ENCODE measurements at regions not wholly inside any gene's neighbourhood (a gene's known extent, or its start where the extent isn't known, plus 50 kb on each side); places are given as distances from the start of the nearest gene placed in this dataset.
"Not testable (repeated sequence)": the region's sequence is repeated elsewhere in the genome, so short reads cannot be mapped to it uniquely, and the experiment has no call there.

GRCh38 chr10:130509881-130510689 lies 373.9 kb downstream of the GLRX3 start:
- Histone ChIP-seq H3K4me1 (replicated peaks in 1 of 2) (no peaks in the 10 kb centered on the region), H3K27ac (no peak overlapping the region), H3K4me3 (no peak overlapping the region)
- no peak for ATAC-seq (replicated peaks in 6 of 8)
- WGBS, 10 experiments: 47 to 89% (median 50%) methylated on average over 1 to 4 of the region's 25 CpGs; no CpG with 5 or more reads in 5 of the 10 experiments
- in situ Hi-C loops (cut with MboI; ENCODE audit: low pct_unique_long_range_greater_than_20kb in 2 of 9, low sequenced_read_pairs in 9 of 9, unreplicated experiment in 9 of 9): no loop called here

GRCh38 chr10:130510755-130511154 lies 374.6 kb downstream of the GLRX3 start:
- Histone ChIP-seq H3K4me3 (no peak overlapping the region), H3K27ac (no peak overlapping the region), H3K4me1 (replicated peaks in 1 of 2) (no peaks in the 10 kb centered on the region)
- WGBS, 10 experiments: 18 to 89% (median 49%) methylated on average over 1 to 9 of the region's 9 CpGs; no CpG with 5 or more reads in 3 of the 10 experiments
- no peak for ATAC-seq (replicated peaks in 6 of 8)
- in situ Hi-C loops (cut with MboI; ENCODE audit: low pct_unique_long_range_greater_than_20kb in 2 of 9, low sequenced_read_pairs in 9 of 9, unreplicated experiment in 9 of 9): no loop called here

GRCh38 chr10:130511766-130512165 lies 375.6 kb downstream of the GLRX3 start:
- H3K4me1 ChIP-seq (replicated peaks in 1 of 2): no peaks in the 10 kb centered on the region
- no peak overlapping the region for H3K4me3 ChIP-seq
- H3K27ac ChIP-seq: no peak overlapping the region
- in situ Hi-C loops (cut with MboI; ENCODE audit: low pct_unique_long_range_greater_than_20kb in 2 of 9, low sequenced_read_pairs in 9 of 9, unreplicated experiment in 9 of 9): no loop called here
- WGBS, 10 experiments: 22 to 86% (median 60%) methylated on average over 1 to 9 of the region's 10 CpGs; no CpG with 5 or more reads in 5 of the 10 experiments
- no peak for ATAC-seq (replicated peaks in 6 of 8)

DNA sequence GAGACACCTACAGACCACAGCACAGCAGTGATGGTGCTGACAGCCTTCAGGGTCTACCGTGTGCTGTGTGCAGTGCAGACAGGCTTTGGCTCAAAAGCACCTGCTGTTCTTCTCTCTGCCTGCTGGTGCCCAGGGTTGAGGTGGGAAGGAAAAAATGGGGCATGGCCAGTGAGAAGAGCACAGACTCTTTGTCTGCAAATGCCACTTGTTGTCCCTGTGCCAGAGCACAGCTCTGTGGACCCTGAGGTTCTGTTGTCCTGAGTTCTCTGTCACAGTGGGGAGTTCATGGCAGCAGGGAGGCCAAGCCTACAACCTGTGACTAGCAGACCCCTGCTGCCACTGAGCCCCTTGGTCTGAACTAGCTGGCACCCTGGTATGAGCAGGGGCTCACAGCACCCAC lies 376.7 kb downstream of the GLRX3 start:
- no peaks in the 10 kb centered on the region for H3K4me1 ChIP-seq (replicated peaks in 1 of 2)
- H3K4me3 ChIP-seq: no peak overlapping the region
- no peak for ATAC-seq (replicated peaks in 6 of 8)
- no peak overlapping the region for H3K27ac ChIP-seq
- no CpG with 5 or more reads among the region's 1 CpG for WGBS, 10 experiments
- in situ Hi-C loops (cut with MboI; ENCODE audit: low pct_unique_long_range_greater_than_20kb in 2 of 9, low sequenced_read_pairs in 9 of 9, unreplicated experiment in 9 of 9): no loop called here

DNA sequence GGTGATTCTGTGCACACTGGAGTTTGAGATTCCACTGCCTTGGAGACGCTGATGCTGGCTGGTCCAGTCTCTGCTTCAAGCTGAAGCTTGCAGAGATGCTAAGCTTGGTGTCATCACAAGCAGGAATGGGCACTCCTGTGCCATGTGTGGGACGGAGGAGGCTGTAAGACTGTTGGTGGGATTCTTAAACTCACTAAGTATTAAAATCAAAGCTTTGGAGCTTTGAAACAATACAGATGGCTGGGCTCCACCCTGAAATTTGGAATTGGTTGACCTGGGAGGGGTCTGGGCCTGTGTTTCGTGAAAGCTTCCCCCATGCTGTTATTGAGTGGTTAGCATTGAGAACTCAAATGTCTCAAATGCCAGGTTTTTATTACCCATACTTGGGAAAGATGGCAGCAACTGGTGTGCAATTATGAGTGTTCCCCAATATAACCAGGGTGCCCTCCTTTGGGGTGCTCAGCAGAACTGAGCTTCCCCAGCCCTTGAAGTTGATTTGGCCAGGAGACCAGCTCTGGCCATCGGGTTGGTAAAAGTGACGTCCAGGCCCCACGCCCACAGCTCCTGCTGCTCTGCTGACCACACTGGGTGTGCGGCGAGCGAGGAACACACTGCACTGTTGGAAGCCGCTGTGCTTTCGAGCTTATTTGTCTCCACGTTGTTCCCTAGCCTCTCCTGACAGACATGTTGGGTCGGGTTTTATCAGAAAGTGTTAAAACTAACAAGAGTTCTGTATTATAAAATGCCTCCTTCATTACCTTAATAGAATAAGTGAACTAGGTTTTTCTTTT lies 377.7 kb downstream of the GLRX3 start:
- in situ Hi-C loops (cut with MboI; ENCODE audit: low pct_unique_long_range_greater_than_20kb in 2 of 9, low sequenced_read_pairs in 9 of 9, unreplicated experiment in 9 of 9): no loop called here
- ATAC-seq (replicated peaks in 6 of 8): no peak
- 0 to 100% (median 43%) methylated on average over 1 to 11 of the region's 13 CpGs; no CpG with 5 or more reads in 1 of the 10 experiments for WGBS, 10 experiments
- Histone ChIP-seq H3K4me1 (replicated peaks in 1 of 2) (no peaks in the 10 kb centered on the region), H3K4me3 (no peak overlapping the region), H3K27ac (no peak overlapping the region)

GRCh38 chr10:130515670-130516069 lies 379.5 kb downstream of the GLRX3 start:
- 50 to 100% (median 69%) methylated on average over 1 to 6 of the region's 6 CpGs; no CpG with 5 or more reads in 3 of the 10 experiments for WGBS, 10 experiments
- in situ Hi-C loops (cut with MboI; ENCODE audit: low pct_unique_long_range_greater_than_20kb in 2 of 9, low sequenced_read_pairs in 9 of 9, unreplicated experiment in 9 of 9): no loop called here
- no peak overlapping the region for H3K27ac ChIP-seq
- no peak for ATAC-seq (replicated peaks in 6 of 8)
- H3K4me3 ChIP-seq: no peak overlapping the region
- H3K4me1 ChIP-seq (replicated peaks in 1 of 2): no peaks in the 10 kb centered on the region

GRCh38 chr10:130516141-130516735 lies 380.0 kb downstream of the GLRX3 start:
- Histone ChIP-seq H3K4me3 (no peak overlapping the region), H3K4me1 (replicated peaks in 1 of 2) (no peaks in the 10 kb centered on the region), H3K27ac (no peak overlapping the region)
- WGBS, 10 experiments: 0 to 100% (median 33%) methylated on average over 1 to 2 of the region's 4 CpGs; no CpG with 5 or more reads in 3 of the 10 experiments
- no peak for ATAC-seq (replicated peaks in 6 of 8)
- in situ Hi-C loops (cut with MboI; ENCODE audit: low pct_unique_long_range_greater_than_20kb in 2 of 9, low sequenced_read_pairs in 9 of 9, unreplicated experiment in 9 of 9): no loop called here

DNA sequence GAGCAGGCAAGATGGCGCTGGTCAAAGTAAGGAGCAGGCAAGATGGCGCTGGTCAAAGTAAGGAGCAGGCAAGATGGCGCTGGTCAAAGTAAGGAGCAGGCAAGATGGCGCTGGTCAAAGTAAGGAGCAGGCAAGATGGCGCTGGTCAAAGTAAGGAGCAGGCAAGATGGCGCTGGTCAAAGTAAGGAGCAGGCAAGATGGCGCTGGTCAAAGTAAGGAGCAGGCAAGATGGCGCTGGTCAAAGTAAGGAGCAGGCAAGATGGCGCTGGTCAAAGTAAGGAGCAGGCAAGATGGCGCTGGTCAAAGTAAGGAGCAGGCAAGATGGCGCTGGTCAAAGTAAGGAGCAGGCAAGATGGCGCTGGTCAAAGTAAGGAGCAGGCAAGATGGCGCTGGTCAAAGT lies 382.7 kb downstream of the GLRX3 start:
- in situ Hi-C loops (cut with MboI; ENCODE audit: low pct_unique_long_range_greater_than_20kb in 2 of 9, low sequenced_read_pairs in 9 of 9, unreplicated experiment in 9 of 9); H3K4me3 ChIP-seq; H3K4me1 ChIP-seq (replicated peaks in 1 of 2); H3K27ac ChIP-seq; ATAC-seq (replicated peaks in 6 of 8): not testable (repeated sequence)
- no CpG with 5 or more reads among the region's 13 CpGs for WGBS, 10 experiments

DNA sequence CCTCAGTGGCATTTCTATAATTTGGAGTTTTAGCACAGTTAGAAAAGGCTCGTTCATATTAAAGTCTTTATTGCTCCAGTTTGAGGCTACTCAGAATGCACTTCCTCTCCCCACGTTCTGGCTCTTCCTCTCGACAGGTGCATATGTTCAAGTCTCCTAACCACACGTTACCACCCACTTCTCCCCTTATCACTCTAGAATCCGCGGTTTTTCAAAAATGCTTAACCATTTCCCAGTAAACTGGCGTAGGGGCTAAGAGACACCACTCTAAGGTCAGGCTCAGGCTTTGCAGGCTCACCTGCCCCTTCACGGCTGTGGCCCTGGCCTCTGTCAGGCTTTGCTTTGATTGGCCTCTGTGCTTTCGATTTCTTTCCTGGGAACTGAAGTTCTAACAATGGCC lies 383.6 kb downstream of the GLRX3 start:
- Histone ChIP-seq H3K27ac (no peak overlapping the region), H3K4me1 (replicated peaks in 1 of 2) (no peaks in the 10 kb centered on the region), H3K4me3 (no peak overlapping the region)
- in situ Hi-C loops (cut with MboI; ENCODE audit: low pct_unique_long_range_greater_than_20kb in 2 of 9, low sequenced_read_pairs in 9 of 9, unreplicated experiment in 9 of 9): no loop called here
- 5 to 80% (median 43%) methylated on average over 2 to 7 of the region's 9 CpGs; no CpG with 5 or more reads in 1 of the 10 experiments for WGBS, 10 experiments
- ATAC-seq (replicated peaks in 6 of 8): no peak

DNA sequence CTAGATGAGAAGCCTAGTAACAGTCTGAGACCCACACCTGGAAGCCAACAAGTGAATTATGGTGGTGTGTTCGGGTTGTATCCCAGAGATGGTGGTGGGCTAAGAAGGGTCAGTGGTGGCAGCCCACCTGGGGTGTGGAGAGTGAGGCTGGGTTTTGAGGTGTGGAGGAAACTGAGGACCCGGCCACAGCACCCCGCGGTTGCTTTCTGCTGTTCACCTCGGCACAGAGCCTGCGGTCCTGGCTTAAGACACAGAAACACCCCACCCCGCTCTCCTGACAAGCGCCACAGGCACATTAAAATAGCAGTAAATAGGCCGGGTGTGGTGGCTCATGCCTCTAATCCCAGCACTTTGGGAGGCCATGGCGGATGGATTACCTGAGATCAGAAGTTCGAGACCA lies 395.1 kb downstream of the GLRX3 start:
- no peak overlapping the region for H3K4me3 ChIP-seq
- no peaks in the 10 kb centered on the region for H3K4me1 ChIP-seq (replicated peaks in 1 of 2)
- ATAC-seq (replicated peaks in 6 of 8): no peak
- no peak overlapping the region for H3K27ac ChIP-seq
- in situ Hi-C loops (cut with MboI; ENCODE audit: low pct_unique_long_range_greater_than_20kb in 2 of 9, low sequenced_read_pairs in 9 of 9, unreplicated experiment in 9 of 9): no loop called here
- WGBS, 10 experiments: 39 to 94% (median 50%) methylated on average over 2 to 6 of the region's 11 CpGs; no CpG with 5 or more reads in 5 of the 10 experiments

DNA sequence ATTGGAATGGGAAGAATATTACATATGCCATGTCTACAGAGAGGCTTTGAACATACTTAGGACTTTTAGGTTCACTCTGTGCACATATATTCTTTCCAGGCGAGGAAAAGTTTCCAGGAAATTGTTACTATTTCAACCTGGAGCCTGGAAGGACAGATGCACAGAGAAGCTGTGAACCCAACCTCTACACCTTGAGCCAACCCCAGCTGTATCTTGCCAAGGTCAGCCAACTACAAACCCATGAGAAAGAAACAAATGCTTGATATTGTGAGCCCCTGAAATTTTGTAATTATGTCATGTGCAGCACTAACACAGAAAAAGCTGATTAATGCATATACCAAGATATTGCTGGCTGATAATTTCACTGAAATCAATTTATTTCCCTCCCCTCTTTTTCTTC lies 404.9 kb downstream of the GLRX3 start:
- no peaks in the 10 kb centered on the region for H3K4me1 ChIP-seq (replicated peaks in 1 of 2)
- in situ Hi-C loops (cut with MboI; ENCODE audit: low pct_unique_long_range_greater_than_20kb in 2 of 9, low sequenced_read_pairs in 9 of 9, unreplicated experiment in 9 of 9): no loop called here
- H3K4me3 ChIP-seq: no peak overlapping the region
- H3K27ac ChIP-seq: no peak overlapping the region
- ATAC-seq (replicated peaks in 6 of 8): no peak
- 0 to 89% (median 7%) methylated on average over 1 of the region's 1 CpG; no CpG with 5 or more reads in 4 of the 10 experiments for WGBS, 10 experiments

- Histone ChIP-seq H3K4me3 (no peak overlapping the region), H3K4me1 (replicated peaks in 1 of 2) (no peaks in the 10 kb centered on the region), H3K27ac (no peak overlapping the region)
- ATAC-seq (replicated peaks in 6 of 8): no peak
- WGBS, 10 experiments: 14 to 89% (median 49%) methylated on average over 2 to 10 of the region's 10 CpGs; no CpG with 5 or more reads in 1 of the 10 experiments
- in situ Hi-C loops (cut with MboI; ENCODE audit: low pct_unique_long_range_greater_than_20kb in 2 of 9, low sequenced_read_pairs in 9 of 9, unreplicated experiment in 9 of 9): no loop called here
These were observed 406.6 kb downstream of the GLRX3 start for GRCh38 chr10:130542761-130543160.

GRCh38 chr10:130543794-130544193 lies 407.6 kb downstream of the GLRX3 start:
- WGBS, 10 experiments: 0 to 100% (median 40%) methylated on average over 1 of the region's 7 CpGs; no CpG with 5 or more reads in 7 of the 10 experiments
- no peak for ATAC-seq (replicated peaks in 6 of 8)
- no peak overlapping the region for H3K27ac ChIP-seq
- H3K4me3 ChIP-seq: no peak overlapping the region
- H3K4me1 ChIP-seq (replicated peaks in 1 of 2): no peaks in the 10 kb centered on the region
- in situ Hi-C loops (cut with MboI; ENCODE audit: low pct_unique_long_range_greater_than_20kb in 2 of 9, low sequenced_read_pairs in 9 of 9, unreplicated experiment in 9 of 9): no loop called here
